HG02973 (cell line): ENCODE measurements at regions not wholly inside any gene's neighbourhood (a gene's known extent, or its start where the extent isn't known, plus 50 kb on each side); places are given as distances from the start of the nearest gene placed in this dataset.
"Not testable (repeated sequence)": the region's sequence is repeated elsewhere in the genome, so short reads cannot be mapped to it uniquely, and the experiment has no call there.

Experiments used
- ATAC-seq: cut with Tn5 transposase; IDR thresholded peaks from one replicate; pipeline ENCODE4 v1.9.1; 2021; ENCODE audit warnings: moderate library complexity; ENCODE audit not compliant: unreplicated experiment

DNA sequence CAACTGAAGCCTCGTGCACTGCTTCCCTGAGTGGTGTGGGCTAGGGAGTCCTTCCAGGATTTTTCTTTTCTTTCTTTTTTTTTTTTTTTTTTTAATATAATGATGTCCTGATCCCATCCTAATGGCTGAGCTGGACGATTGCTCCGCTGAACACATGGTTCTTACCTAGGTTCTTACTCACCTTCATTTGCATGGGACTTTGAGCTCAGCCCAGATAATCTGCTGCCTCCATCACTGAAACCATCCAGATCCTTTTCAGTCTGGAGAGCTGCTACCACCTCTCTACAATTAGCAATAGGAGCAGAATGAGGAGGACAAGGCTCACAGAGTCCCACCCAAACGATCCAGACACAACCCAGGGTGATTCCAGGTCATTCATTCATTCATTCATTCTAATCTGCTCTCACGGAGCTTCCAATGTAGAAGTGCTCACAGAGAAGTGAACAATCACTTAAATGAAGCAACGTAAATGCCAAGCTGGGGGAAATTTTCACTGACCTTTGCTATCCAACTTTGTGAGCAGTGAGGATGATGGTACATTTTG lies 246.3 kb upstream of the RREB1 start:
- ATAC-seq = no peak

DNA sequence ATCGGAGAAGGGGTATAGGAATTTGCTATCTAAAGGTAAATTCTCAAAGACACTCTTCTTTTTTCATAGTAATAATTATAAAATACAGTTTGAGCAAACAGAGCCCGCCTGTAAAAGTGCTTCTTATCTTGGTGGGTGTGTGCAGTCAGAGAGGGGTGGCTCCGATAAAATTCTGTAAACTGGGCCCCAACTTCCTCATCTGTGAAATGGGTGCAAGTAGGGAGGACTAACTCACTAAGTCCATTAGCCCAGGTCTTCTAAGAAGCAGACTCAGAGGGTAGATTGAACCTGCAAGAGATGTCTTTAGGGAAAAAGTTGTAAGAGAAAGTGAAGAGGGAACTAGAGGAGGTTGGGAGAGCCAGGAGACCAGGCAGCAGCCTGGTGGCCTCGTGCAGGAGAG lies 245.8 kb upstream of the RREB1 start:
- ATAC-seq = no peak

DNA sequence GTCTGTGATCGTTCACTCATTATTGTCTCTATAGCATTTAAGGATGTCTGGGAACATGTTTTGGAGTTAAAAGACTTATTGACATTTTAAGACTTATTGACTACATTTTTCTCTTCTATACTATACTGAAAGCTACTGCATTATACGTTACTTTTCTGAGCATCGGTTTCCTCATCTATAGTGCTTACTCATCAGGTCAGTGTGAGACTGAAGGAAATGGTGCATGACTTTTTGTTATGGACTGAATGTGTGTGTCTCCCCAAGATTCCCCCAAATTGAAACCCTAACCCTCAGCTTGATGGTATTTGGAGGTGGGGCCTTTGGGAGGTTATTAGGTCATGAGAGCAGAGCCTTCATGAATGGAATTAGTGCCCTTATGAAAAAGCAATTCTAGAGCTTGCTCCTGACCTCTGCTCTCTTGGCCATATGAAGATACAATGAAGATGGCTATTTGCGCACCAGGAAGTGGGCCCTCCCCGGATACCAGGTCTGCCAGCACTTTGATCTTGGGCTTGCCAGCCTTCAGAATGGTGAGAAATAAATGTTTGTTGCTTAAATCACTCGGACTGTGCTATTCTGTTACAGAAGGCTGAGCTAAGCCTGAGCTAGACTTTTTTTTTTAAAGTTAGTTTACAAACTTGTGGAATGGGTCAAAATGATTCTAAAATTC lies 243.7 kb upstream of the RREB1 start:
- ATAC-seq = no peak

DNA sequence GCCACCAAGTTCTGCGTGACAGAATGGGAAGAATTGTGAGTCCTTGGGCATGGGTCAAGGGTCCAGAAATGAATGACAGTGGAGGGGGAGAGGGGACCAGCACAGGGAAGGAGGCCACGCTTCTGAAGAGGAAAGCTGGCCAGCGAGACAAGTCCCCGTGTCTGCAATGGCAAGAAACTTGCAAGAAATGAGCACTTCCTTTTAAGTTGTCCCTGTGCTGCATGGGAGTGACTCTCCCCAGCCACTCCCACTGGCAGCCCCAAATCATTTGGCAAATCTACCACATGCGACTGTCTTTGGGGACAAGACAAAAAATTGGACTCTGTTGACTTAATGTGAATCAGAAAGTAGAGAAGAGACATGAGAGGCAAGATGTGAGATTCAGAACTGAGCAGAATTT lies 242.2 kb upstream of the RREB1 start:
- ATAC-seq = no peak

DNA sequence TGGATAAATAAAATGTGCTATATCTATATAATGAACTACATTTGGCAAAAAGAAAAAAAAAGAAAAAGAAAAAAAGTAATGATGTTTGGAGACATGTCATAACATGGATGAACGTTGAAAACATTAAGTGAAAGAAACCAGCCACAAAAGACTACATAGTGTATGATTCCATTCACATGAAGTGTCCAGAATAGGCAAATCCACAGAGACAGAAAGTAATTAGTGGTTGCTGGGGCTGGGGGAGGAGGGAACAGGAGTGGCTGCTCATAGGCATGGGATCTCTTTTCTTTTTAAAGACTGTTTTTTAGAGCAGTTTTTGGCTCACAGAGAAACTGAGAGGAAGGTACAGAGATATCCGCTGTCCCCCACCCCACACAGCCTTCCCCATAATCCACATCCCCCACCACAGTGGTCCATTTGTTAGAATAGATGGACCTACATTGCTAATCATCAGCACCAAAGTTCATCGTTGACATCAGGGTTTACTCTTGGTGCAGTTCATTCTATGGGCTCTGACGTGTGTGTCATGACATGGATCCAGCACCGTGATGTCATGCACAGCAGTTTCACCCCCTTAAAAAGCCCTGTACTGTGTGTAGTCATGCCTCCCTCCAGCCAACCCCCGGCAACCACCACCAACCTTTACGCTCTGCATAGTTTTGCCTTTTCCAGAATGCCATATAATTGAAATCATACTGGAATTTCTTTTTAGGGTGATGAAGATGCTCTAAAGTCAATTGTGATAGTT lies 240.9 kb upstream of the RREB1 start:
- no peak for ATAC-seq

DNA sequence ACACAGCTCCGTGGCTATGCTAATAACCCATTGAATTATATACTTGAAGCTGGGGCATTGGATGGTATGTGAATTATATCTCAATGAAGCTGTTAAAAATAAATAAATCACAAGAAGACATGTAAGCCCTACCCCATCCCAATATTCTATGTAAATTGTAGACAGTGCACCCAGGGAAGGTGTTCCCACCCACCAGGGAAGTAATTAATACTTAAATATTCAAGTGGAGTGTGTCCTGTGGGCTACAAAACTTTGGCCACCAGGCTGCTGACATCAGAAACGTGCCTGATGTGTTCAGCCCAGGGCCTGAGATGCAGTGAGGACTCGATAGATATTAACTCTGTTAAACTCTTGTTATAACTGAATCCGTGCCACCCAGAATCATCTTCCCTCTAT lies 240.4 kb upstream of the RREB1 start:
- ATAC-seq = no peak

DNA sequence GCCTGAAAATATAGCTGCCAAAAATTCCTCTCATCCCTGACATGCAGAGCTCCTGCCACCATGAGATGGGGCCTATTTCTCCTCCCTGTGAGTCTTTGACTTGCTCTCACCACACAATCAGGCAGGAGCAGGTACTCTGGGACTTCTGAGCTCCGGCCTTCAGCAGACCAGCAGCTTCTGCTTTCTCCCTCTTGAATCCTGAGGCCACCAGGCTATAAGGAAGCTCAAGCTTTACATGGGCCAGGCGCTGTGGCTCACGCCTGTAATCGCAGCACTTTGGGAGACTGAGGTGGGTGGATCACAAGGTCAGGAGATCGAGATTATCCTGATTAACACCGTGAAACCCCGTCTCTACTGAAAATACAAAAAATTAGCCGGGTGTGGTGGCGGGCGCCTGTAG lies 238.7 kb upstream of the RREB1 start:
- ATAC-seq = no peak

DNA sequence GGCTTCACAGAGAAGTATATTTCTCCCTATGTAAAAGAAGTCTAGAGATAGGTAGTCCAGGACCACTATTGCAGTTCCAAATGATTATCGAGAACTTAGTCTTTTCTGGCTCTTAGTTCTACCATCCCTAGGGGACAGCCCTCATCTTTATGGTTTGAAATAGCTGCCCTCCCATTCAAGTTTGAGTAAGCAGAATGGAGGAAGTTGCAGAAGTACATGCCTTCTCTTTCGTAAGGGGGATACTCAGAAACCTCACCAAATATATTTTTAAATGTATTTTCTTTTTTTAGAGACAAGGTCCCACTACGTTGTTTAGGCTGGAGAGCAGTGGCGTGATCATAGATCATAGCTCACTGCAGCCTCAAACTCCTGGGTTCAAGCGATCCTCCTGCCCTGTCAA lies 236.8 kb upstream of the RREB1 start:
- no peak for ATAC-seq

DNA sequence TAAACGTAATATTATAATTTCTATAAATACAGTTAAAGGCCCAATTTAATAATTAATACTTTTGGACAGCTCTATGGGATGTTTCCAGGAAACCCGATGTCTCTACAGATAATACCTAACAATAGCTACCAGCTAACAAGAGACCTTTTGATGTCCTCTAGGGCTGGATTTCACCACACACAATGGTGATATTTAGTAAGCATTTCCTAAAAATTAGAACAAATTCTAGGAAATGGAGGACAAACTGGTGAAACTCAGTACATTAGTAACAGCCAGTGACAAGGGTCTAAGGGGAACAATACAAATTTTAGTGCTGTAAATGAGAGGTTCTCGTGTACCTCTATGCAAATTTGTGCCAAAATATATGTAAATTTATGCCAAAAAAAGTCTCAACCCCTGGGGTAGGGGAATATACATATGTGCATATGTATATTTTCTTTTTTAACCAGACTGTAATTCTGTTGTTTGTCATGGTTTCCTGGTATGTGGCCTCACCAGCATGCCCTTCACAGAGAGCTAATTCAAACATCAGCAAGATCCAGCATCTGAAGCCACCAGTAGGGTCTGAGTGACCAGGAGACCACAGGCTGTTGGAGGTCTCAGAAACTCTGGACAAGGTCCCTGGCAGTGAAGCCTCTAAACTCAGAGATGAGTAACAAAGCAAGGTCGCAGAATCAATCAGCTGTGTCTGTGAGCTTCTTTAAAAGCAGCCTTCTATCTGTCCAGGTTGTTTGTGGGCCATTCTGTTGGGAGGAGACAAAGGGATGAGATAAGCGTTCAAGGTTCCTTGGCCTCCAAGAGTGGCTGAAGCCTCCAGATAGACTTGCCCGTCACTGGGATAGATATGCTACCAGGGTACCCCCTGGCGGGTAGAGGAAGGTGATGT lies 235.1 kb upstream of the RREB1 start:
- no peak for ATAC-seq

DNA sequence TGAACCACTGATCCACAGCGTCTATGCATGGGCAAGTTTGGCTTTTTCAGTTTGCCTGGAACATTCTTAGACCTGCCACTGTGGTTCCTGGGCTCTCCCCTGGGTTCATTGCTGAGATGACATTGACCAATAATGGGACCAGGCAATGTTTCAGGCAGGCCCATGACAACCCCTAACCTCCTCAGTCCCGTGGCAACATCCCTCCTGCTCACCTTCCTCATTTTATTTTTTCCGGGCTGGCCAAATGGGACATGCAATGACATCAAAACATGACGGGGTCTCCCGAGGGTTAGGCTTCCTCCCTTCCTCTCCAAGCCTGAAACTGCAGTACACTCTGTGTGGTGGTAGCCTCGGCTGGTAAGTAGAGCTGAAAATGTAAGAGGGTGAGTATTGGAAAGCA lies 234.0 kb upstream of the RREB1 start:
- ATAC-seq = no peak

DNA sequence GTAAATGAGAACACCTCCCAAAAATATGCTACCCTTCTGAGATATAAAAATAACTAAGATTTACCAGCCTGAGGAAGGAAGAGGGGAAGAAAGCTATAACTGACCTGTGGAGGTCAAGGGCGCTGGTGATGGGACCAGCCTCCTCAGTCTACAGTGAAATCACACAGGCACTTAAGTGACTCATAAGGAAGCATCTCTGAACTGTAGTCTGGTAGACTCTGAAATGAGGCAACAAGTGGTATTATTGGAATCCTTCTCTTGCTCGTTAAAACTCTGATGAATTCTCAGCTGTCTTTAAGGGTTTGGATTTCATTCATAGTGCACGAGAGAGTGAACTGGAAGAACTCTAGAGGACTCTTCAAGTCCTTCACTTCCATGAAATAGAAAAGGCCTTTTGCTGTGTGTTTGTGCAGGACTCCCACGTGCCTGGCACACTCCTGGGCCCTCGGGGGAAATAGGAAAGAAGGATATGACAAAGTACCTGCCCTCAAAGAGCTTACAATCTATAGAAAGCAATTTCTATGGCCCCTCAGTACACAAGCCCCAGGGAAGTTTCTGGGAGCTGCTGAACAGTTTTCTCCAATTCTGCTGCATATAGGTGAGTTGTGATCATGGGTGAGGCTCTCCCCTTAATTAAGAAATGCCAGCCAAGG lies 231.8 kb upstream of the RREB1 start:
- ATAC-seq = no peak

DNA sequence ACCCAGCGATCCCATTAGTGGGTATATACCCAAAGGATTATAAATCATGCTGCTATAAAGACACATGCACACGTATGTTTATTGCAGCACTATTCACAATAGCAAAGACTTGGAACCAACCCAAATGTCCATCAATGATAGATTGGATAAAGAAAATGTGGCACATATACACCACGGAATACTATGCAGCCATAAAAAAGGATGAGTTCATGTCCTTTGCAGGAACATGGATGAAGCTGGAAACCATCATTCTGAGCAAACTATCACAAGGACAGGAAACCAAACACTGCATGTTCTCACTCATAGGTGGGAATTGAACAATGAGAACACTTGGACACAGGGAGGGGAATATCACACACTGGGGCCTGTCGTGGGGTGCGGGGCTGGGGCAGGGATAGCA lies 230.0 kb upstream of the RREB1 start:
- not testable (repeated sequence) for ATAC-seq

DNA sequence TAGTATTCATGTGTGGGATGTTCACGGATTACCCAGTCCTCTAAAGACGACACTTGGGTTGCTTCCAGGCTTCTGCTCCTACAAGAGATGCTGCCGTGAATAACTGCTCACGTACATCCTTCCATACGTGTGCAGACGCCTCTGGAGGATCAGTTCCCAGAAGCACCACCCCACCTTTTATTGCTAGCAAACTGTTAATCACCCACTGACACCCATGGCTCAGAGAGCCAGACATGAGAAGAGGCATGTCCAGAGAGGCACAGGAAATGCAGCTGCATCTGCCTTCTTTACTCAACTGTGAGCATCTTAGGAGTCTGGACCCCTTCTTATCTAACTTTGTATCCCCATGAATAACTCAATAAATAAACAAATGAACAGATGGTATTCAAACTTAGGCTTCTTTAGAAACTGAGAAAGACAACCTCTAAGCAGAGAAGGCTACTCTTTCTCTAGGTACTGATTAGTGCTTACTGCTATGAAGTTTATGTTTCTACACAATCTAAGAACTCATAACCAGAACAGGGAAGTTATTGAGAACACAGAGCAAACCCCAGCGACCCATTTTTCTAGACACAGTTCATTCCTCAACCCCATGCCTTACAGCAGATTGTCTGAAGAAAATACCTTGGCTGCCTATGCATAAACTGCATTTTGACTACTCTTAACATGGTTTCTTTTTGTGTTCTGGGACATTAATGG lies 228.7 kb upstream of the RREB1 start:
- no peak for ATAC-seq

DNA sequence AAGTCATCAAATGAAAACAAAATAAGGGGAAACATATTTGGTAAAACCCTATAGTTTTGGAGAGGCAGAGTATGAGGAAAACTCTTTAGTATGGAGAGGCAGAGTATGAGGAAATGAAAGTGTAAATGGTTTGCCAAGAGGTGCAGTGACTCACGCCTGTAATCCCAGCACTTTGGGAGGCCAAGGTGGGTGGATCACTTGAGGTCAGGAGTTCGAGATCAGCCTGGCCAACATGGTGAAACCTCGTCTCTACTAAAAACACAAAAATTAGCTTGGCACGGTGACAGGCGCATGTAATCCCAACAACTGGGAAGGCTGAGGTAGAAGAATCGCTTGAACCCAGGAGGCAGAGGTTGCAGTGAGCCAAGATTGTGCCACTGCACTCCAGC lies 228.2 kb upstream of the RREB1 start:
- not testable (repeated sequence) for ATAC-seq

DNA sequence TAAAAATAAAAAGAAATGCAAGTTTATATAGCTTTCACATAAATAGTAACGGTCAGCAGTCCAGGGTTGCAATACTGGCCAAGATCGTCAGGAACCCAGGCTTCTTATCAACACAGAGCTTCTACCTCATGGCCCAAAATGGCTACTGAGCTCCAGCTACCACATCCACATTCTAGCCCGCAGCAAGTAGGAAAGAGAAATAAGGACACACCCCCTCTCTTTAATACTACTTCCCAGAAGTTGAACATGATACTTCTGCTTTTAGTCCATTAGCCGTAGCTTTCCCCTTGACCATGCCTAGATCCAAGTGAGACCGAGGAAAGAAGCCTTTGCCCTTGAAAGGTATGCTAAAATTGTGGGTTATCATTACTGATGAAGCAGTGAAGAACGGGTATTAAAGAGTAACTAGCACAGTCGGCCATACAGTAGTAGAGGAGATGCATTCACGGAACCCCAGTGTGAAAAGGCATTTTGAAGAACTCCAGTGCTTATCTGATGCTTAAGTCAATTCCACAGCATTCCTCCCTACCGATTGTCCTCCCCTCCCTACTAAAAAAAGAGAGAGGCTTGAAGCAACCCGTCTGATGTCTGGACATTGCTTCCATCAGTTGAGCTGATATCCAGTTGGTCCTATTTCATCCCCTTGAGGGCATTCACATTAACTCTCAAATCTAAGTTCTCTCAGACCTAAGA lies 226.9 kb upstream of the RREB1 start:
- no peak for ATAC-seq

DNA sequence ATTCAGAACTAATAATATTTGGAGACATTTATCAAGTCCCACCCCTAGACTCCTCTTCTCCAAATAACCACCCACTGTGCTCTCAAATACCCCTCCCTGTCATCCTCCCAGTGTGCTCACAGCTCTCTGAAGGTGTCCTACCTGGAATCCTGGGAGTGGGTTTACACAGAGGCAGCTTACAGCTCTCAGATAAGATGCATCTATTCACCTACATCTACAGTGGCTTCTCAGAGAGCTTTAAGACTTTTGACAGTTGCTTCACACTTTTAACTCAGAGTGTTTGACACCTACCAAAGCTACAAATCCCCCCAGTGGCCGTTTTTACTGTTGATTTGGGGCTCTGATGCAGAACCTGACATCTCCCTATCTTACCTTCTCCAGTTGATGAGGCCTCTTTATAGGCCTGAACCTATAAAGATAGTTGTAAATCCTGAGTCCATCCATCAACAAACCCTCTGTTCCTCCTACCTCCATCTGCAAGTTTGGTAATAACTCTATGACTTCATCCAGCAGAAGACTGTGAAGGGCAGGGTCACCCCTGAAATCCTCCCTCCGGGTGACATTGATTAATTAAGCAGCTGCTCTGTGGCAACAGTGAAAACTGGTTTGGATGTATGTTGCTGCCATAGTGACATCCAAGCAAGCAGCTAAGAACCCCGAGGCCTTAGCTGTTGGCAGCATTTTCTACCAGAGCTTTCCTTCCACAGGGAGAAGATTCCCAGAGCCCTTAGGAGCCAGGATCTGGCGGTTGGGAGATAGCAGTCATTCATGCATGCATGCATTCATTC lies 226.1 kb upstream of the RREB1 start:
- ATAC-seq = no peak

DNA sequence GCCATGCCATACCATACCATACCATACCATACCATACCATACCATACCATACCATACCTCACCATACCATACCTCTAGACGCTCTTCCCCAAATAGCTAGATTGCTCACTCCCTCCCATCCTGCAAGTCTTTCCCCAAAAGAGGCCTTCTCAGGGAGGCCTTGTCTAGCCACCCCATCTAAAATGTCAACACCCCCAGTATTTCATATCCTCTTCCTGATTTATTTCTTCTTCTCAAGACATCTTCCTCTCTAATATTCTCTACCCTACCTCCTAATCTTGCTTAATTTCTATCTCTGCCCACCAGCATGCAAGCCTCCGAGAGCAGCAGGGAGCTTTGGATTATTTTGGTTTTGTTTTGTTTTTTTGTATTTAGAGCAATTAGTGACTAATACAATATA lies 225.2 kb upstream of the RREB1 start:
- ATAC-seq = no peak

DNA sequence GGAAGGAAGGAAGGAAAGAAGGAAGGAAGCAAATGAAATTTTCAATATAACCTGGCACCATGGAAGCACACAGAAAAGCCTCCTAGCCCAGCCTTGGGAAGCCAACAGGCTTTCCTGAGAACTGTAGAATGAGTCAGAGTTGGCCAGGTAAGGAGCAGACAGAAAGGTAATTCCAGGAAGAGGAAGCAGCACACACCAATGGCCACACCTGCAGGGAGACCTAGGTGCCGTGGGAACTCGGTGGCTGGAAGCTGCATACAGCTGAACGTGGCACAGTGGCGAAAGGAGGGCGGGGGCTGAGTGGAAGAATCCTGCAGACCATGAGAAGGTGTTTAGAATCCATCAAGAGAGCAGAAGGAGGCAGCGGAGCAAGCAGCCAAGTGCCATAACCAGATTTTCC lies 224.8 kb upstream of the RREB1 start:
- ATAC-seq = no peak

DNA sequence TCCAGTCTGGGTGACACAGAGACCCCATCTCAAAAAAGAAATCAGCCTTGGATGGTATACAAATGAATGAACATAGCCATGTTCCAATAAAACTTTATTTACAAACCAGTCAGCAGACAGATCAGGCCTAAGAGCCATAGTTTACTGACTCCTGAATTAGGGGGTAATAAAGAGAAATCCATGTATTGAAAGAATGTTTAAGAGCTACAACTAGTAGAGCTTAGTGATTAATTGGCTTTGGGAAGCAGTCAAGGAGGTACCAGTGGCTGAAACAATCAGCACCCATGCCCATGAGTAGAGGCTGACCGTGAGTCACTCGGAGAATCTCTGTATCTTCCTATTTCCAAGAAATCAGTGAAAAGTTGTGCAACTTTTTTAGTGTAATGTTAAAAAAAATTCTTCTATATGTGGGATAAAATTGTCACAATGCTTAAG lies 223.6 kb upstream of the RREB1 start:
- no peak for ATAC-seq
